PC-9 (cell line): ENCODE measurements at regions not wholly inside any gene's neighbourhood (a gene's known extent, or its start where the extent isn't known, plus 50 kb on each side); places are given as distances from the start of the nearest gene placed in this dataset.

Experiments used
- BruUV-seq: library from RNA; stranded (reverse); fragments of 400-500 nt; replicated peaks from 2 replicates; lab custom pipeline; 2021; lab: Mats Ljungman, UMichigan
- CTCF ChIA-PET: fragments of 300-600 bp; sonication (Branson Sonifier 250); formaldehyde crosslinking; loops from one replicate; lab custom pipeline; 2022; ENCODE audit warnings: antibody characterized with exemption; lab: Charles Lee
- POLR2A ChIA-PET: fragments of 300-600 bp; sonication (Branson Sonifier 250); formaldehyde crosslinking; loops from one replicate; lab custom pipeline; 2022; ENCODE audit warnings: antibody characterized with exemption; ENCODE audit not compliant: unreplicated experiment; lab: Charles Lee
- DNase-seq, 2 experiments: peaks; one replicate each; pipeline versions ENCODE4 v3.0.0 to v3.0.0-alpha.2; 2015 to 2022; ENCODE audit warnings: mixed read lengths in 1 of 2
- H2AFZ ChIP-seq: fragments of 200-600 bp; sonication (generic); 2 replicates; pipeline ENCODE4 v1.8.1; 2017; ENCODE audit warnings: antibody characterized with exemption
- H3F3A ChIP-seq: fragments of 200-600 bp; sonication (generic); 2 replicates; pipeline ENCODE4 v1.8.1; 2017; ENCODE audit warnings: antibody characterized with exemption, mild to moderate bottlenecking, low read depth; ENCODE audit not compliant: insufficient read depth
- H3K27ac ChIP-seq: fragments of 200-600 bp; sonication (generic); 2 replicates; pipeline ENCODE4 v1.6.1; 2016; ENCODE audit warnings: mixed run types
- H3K27me3 ChIP-seq: fragments of 200-600 bp; sonication (generic); 2 replicates; pipeline ENCODE4 v1.6.1; 2016; ENCODE audit warnings: low read depth, mixed run types; ENCODE audit not compliant: insufficient read depth
- H3K36me3 ChIP-seq: fragments of 200-600 bp; sonication (generic); 2 replicates; pipeline ENCODE4 v1.6.1; 2016; ENCODE audit warnings: low read depth, mixed run types
- H3K4me1 ChIP-seq: fragments of 200-600 bp; sonication (generic); replicated peaks from 2 replicates; pipeline ENCODE4 v1.6.1; 2016; ENCODE audit warnings: mixed run types; ENCODE audit not compliant: insufficient read depth
- H3K4me2 ChIP-seq: fragments of 200-600 bp; sonication (generic); 2 replicates; pipeline ENCODE4 v1.6.1; 2017; ENCODE audit warnings: mixed run types
- H3K4me3 ChIP-seq: fragments of 200-600 bp; sonication (generic); 2 replicates; pipeline ENCODE4 v1.6.1; 2016; ENCODE audit warnings: mixed run types
- H3K79me2 ChIP-seq: fragments of 200-600 bp; sonication (generic); 2 replicates; pipeline ENCODE4 v1.6.1; 2017; ENCODE audit warnings: low read depth, mixed run types
- H3K9me2 ChIP-seq: fragments of 200-600 bp; sonication (generic); 2 replicates; pipeline ENCODE4 v1.8.1; 2017; ENCODE audit warnings: mild to moderate bottlenecking; ENCODE audit not compliant: insufficient read depth
- H3K9me3 ChIP-seq: fragments of 200-600 bp; sonication (generic); 2 replicates; pipeline ENCODE4 v1.8.1; 2016; ENCODE audit warnings: low read depth; ENCODE audit not compliant: insufficient read depth
- H4K20me1 ChIP-seq: fragments of 200-600 bp; sonication (generic); 2 replicates; pipeline ENCODE4 v1.8.1; 2017; ENCODE audit not compliant: insufficient read depth
- EZH2 ChIP-seq: fragments of 200-600 bp; sonication (generic); IDR thresholded peaks from 2 replicates; pipeline ENCODE4 v1.8.0; 2017; ENCODE audit warnings: antibody characterized with exemption, low read depth
- intact Hi-C: fragments of 100-400 bp; cut with micrococcal nuclease; formaldehyde crosslinking; loops from one replicate; pipeline ENCODE4 v1.10.0; 2022; ENCODE audit not compliant: unreplicated experiment
- TF ChIP-seq, protein P1 (sequence below): fragments of 200-600 bp; sonication (generic); conservative IDR thresholded peaks from 2 replicates; pipeline ENCODE4 v1.6.1; 2017; ENCODE audit warnings: mixed run types, antibody characterized with exemption, mild to moderate bottlenecking, moderate library complexity

DNA sequence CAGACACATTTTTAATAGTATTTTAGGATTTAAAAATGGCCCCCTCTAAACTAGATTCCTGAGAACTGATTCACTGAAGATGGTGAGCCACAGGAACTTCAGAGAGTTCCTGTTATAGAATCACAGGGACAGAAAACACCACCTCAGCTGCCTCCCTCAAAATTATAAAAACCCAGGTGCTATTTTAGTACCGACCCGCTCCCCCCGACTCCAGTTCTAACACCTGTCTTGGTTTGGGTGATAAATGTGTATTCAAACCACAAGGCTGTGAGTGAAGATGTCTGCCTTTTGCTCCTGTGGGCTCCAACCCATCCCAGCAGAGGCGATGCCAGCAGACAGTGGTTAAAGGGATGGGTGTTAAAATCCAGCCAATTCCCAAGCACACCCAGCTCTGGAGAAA is 127.4 kb upstream of the LY86 start:
- Histone ChIP-seq H3K4me3 (no peak overlapping the region), H3K27ac (no peak overlapping the region), H3K4me1 (no peaks in the 10 kb centered on the region), H3K36me3 (no peaks in the 10 kb centered on the region), H2AFZ (no peak overlapping the region), H3K9me2 (no peaks in the 10 kb centered on the region), H3K4me2 (no peak overlapping the region), H3K79me2 (no peaks in the 10 kb centered on the region), H3K9me3 (no peaks in the 10 kb centered on the region), H4K20me1 (no peaks in the 10 kb centered on the region), H3K27me3 (peaks cover 12% of the 10 kb centered on the region; the same call in 1 of the 2 replicates), H3F3A (no peaks in the 10 kb centered on the region)
- CTCF ChIA-PET: no interaction called here
- intact Hi-C loops: no loop called here
- TF ChIP-seq, protein P1, sequence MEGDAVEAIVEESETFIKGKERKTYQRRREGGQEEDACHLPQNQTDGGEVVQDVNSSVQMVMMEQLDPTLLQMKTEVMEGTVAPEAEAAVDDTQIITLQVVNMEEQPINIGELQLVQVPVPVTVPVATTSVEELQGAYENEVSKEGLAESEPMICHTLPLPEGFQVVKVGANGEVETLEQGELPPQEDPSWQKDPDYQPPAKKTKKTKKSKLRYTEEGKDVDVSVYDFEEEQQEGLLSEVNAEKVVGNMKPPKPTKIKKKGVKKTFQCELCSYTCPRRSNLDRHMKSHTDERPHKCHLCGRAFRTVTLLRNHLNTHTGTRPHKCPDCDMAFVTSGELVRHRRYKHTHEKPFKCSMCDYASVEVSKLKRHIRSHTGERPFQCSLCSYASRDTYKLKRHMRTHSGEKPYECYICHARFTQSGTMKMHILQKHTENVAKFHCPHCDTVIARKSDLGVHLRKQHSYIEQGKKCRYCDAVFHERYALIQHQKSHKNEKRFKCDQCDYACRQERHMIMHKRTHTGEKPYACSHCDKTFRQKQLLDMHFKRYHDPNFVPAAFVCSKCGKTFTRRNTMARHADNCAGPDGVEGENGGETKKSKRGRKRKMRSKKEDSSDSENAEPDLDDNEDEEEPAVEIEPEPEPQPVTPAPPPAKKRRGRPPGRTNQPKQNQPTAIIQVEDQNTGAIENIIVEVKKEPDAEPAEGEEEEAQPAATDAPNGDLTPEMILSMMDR: no peak
- no peak for TF ChIP-seq EZH2
- no TSS peak for BruUV-seq
- no peak for DNase-seq
- POLR2A ChIA-PET: no interaction called here

DNA sequence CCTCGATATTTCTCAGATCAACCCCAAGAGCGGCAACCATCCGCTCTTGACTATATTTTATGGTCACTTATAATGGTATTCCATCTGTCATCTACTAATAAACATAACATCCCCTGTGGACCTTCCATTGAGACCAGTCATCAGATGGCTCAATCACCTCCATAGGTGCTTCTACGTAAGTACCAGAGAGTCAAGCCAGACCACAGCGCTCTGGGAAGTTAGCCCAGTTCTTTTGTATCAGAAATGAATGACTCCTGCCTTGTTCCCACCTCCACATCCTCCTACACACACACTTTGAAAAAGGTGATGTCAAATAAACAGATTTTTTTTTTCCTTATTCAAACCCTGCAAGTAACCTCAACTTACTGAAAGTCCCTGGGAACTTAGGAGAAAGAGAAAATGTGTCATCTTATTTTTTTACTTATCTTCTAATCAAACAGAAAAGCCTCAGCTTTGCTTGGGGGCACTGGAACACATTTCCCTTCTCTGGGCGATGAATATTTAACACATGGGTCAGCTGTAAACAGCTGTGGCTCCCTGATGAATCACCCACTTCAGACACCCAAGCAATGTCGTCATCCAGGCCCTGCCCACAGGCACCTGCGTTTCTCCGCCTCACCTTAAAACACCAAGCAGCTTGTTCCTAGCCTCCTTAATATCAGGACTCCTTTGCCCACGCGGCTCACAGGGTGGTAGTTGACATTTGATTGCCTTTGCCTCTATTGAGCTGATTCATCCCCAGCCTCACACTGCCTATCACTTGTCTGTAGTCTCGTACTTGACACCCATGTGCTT is 121.4 kb upstream of the LY86 start:
- no TSS peak for BruUV-seq
- Histone ChIP-seq H3K27me3 (0 out of 2 replicates have a peak, but pooled peaks cover under 1% of the 10 kb centered on the region), H3K4me1 (no peaks in the 10 kb centered on the region), H3K4me2 (no peak overlapping the region), H2AFZ (no peak overlapping the region), H4K20me1 (no peaks in the 10 kb centered on the region), H3K9me3 (no peaks in the 10 kb centered on the region), H3F3A (no peaks in the 10 kb centered on the region), H3K36me3 (no peaks in the 10 kb centered on the region), H3K9me2 (no peaks in the 10 kb centered on the region), H3K27ac (no peak overlapping the region), H3K4me3 (no peak overlapping the region), H3K79me2 (no peaks in the 10 kb centered on the region)
- intact Hi-C loops: no loop called here
- CTCF ChIA-PET: no interaction called here
- no peak for DNase-seq
- POLR2A ChIA-PET: no interaction called here
- TF ChIP-seq EZH2: no peak
- TF ChIP-seq, protein P1: no peak

DNA sequence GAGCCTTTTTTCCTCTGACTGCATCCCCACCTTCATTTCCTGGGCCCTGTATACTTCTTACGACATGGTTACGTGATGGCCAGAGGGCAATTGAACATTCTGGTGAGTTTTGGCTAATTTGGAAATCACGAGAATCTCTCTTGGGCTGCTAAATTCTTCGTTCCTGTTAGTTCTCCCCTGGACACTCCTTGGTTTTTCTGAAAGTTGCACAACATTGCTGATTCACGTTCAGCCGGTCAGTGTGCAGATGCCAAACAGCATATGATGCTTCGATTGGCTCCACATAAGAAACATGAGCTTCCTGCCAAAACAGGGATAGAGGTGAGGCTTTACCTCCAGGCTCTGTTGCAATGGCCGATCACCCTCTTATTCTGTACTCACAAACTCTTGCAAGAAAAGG is 119.4 kb upstream of the LY86 start:
- no peaks in the 10 kb centered on the region for H3F3A ChIP-seq
- H3K36me3 ChIP-seq: no peaks in the 10 kb centered on the region
- no peaks in the 10 kb centered on the region for H3K27me3 ChIP-seq
- DNase-seq: peak in 1 of 2 experiments; percentile 38
- H3K4me2 ChIP-seq: no peak overlapping the region
- H2AFZ ChIP-seq: no peak overlapping the region
- H3K79me2 ChIP-seq: no peaks in the 10 kb centered on the region
- no peaks in the 10 kb centered on the region for H3K4me1 ChIP-seq
- H3K4me3 ChIP-seq: no peak overlapping the region
- TF ChIP-seq, protein P1: no peak
- TF ChIP-seq EZH2: no peak
- no peaks in the 10 kb centered on the region for H3K9me2 ChIP-seq
- no peak overlapping the region for H3K27ac ChIP-seq
- H3K9me3 ChIP-seq: no peaks in the 10 kb centered on the region
- intact Hi-C loops: no loop called here
- CTCF ChIA-PET: no interaction called here
- no TSS peak for BruUV-seq
- POLR2A ChIA-PET: no interaction called here
- H4K20me1 ChIP-seq: no peaks in the 10 kb centered on the region
